H1 (cell line): ENCODE measurements at regions not wholly inside any gene's neighbourhood (a gene's known extent, or its start where the extent isn't known, plus 50 kb on each side); places are given as distances from the start of the nearest gene placed in this dataset.

Source experiments
- EZH2 ChIP-seq: fragments of 200-600 bp; sonication (generic); IDR thresholded peaks from 2 replicates; pipeline ENCODE4 v1.7.1; 2012; ENCODE audit warnings: low read depth, mild to moderate bottlenecking, moderate library complexity, low read length, inconsistent platforms; ENCODE audit not compliant: severe bottlenecking
- GTF2F1 ChIP-seq: IDR thresholded peaks from 2 replicates; pipeline ENCODE4 v1.6.1; 2012; ENCODE audit warnings: low read depth, low read length, improper control_type of control experiment, borderline replicate concordance
- JUND ChIP-seq: IDR thresholded peaks from 2 replicates; pipeline ENCODE4 v1.6.1; 2011; ENCODE audit warnings: mild to moderate bottlenecking, improper control_type of control experiment, low read length
- SIRT6 ChIP-seq: IDR thresholded peaks from one replicate; pipeline ENCODE4 v1.7.1; 2012; ENCODE audit warnings: low read length, inconsistent platforms
- TF ChIP-seq, protein P1 (sequence below), 3 experiments: IDR thresholded peaks; 1 replicate in 2 of 3; 2 replicates in 1 of 3; pipeline versions ENCODE4 v1.5.1 to v1.6.1; 2011; ENCODE audit warnings: low read length in 3 of 3, mild to moderate bottlenecking in 3 of 3, inconsistent platforms in 2 of 3, low read depth in 1 of 3, moderate library complexity in 1 of 3; ENCODE audit not compliant: insufficient read depth in 1 of 3; ENCODE audit errors: control extremely low read depth in 1 of 3
- TF ChIP-seq, protein P2 (sequence below): IDR thresholded peaks from 2 replicates; pipeline ENCODE4 v1.6.1; 2012; ENCODE audit warnings: inconsistent platforms

DNA sequence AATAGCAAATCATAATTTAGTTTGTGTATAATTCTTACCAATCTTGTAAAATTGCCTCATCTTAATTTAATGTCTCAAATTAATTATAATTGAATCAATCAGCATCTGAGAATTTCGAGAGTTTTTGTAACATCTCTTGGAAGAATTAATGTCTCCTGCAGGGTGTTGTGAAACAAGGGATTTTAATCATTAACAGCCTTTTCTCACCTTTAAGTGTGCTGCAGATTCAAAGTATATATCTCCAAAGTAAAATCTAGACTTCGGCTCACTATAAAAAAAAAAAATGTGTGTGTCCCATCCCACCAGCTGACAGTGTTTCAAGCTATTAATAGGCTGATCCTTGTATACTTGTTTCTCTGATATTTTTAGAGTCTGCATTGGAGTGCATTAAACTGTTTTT lies 603.1 kb downstream of the ETNK1 start (continued):
- TF ChIP-seq EZH2 (no peak), SIRT6 (no peak), GTF2F1 (no peak), JUND (no peak)
- TF ChIP-seq, protein P1, sequence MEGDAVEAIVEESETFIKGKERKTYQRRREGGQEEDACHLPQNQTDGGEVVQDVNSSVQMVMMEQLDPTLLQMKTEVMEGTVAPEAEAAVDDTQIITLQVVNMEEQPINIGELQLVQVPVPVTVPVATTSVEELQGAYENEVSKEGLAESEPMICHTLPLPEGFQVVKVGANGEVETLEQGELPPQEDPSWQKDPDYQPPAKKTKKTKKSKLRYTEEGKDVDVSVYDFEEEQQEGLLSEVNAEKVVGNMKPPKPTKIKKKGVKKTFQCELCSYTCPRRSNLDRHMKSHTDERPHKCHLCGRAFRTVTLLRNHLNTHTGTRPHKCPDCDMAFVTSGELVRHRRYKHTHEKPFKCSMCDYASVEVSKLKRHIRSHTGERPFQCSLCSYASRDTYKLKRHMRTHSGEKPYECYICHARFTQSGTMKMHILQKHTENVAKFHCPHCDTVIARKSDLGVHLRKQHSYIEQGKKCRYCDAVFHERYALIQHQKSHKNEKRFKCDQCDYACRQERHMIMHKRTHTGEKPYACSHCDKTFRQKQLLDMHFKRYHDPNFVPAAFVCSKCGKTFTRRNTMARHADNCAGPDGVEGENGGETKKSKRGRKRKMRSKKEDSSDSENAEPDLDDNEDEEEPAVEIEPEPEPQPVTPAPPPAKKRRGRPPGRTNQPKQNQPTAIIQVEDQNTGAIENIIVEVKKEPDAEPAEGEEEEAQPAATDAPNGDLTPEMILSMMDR (IDR thresholded peaks at IDR 0.05; ENCODE audit: control extremely low read depth in 1 of 3, insufficient read depth in 1 of 3, low read depth in 1 of 3, low read length in 3 of 3): no peak
- TF ChIP-seq, protein P2, sequence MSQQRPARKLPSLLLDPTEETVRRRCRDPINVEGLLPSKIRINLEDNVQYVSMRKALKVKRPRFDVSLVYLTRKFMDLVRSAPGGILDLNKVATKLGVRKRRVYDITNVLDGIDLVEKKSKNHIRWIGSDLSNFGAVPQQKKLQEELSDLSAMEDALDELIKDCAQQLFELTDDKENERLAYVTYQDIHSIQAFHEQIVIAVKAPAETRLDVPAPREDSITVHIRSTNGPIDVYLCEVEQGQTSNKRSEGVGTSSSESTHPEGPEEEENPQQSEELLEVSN: no peak
- TF ChIP-seq, all 59 proteins: peak for 0
